HFF-Myc (cell line): ENCODE measurements at regions not wholly inside any gene's neighbourhood (a gene's known extent, or its start where the extent isn't known, plus 50 kb on each side); places are given as distances from the start of the nearest gene placed in this dataset.

Source experiments
- DNase-seq: peaks from one replicate; pipeline ENCODE4 v3.0.0-alpha.2; 2011; ENCODE audit warnings: low read depth; ENCODE audit errors: extremely low read depth
- H3K4me3 ChIP-seq: replicated peaks from 2 replicates; pipeline ENCODE4 v1.5.1; 2011; ENCODE audit warnings: low read depth, mild to moderate bottlenecking, control low read depth, low read length
- CTCF ChIP-seq: IDR thresholded peaks from 2 replicates; pipeline ENCODE4 v1.5.1; 2012; ENCODE audit warnings: mild to moderate bottlenecking, low read depth, low read length, control low read depth; ENCODE audit errors: missing control alignments

GRCh38 chr3:135792174-135792573 lies 173.4 kb upstream of the PPP2R3A start:
- DNase-seq: no peak
- H3K4me3 ChIP-seq: no peak overlapping the region
- no peak for TF ChIP-seq CTCF

- TF ChIP-seq CTCF: no peak
- H3K4me3 ChIP-seq: no peak overlapping the region
- DNase-seq: no peak
Measured at GRCh38 chr3:135792858-135793475, 172.6 kb upstream of the PPP2R3A start.

GRCh38 chr3:135800071-135800549 lies 165.4 kb upstream of the PPP2R3A start:
- H3K4me3 ChIP-seq: no peak overlapping the region
- no peak for DNase-seq
- no peak for TF ChIP-seq CTCF

GRCh38 chr3:135801018-135801417 lies 164.5 kb upstream of the PPP2R3A start:
- DNase-seq: no peak
- no peak for TF ChIP-seq CTCF

GRCh38 chr3:135802171-135802570 lies 163.4 kb upstream of the PPP2R3A start:
- TF ChIP-seq CTCF: no peak
- no peak overlapping the region for H3K4me3 ChIP-seq

More at GRCh38 chr3:135801018-135801417, 164.5 kb upstream of the PPP2R3A start:
- no peak overlapping the region for H3K4me3 ChIP-seq

GRCh38 chr3:135803028-135803692 lies 162.4 kb upstream of the PPP2R3A start:
- no peak overlapping the region for H3K4me3 ChIP-seq
- TF ChIP-seq CTCF: no peak
- no peak for DNase-seq

More at GRCh38 chr3:135802171-135802570, 163.4 kb upstream of the PPP2R3A start:
- no peak for DNase-seq
